Daoy (cell line): ENCODE measurements at regions not wholly inside any gene's neighbourhood (a gene's known extent, or its start where the extent isn't known, plus 50 kb on each side); places are given as distances from the start of the nearest gene placed in this dataset.

Source experiments
- DNase-seq: peaks from one replicate; pipeline ENCODE4 v3.0.0-alpha.2; 2015; ENCODE audit warnings: low read depth

GRCh38 chr1:164141797-164142196 lies 417.2 kb upstream of the PBX1 start:
- DNase-seq, result no peak

GRCh38 chr1:164154622-164155021 lies 404.4 kb upstream of the PBX1 start:
- peak; percentile 17 for DNase-seq

GRCh38 chr1:164155347-164155746 lies 403.6 kb upstream of the PBX1 start:
- DNase-seq, result peak; percentile 23

- no peak for DNase-seq
Measured at GRCh38 chr1:164163289-164163849, 395.6 kb upstream of the PBX1 start.

- DNase-seq, result no peak
Measured at GRCh38 chr1:164165466-164165865, 393.5 kb upstream of the PBX1 start.

GRCh38 chr1:164166454-164166853 lies 392.5 kb upstream of the PBX1 start:
- peak; percentile 42 for DNase-seq

- no peak for DNase-seq
Measured at GRCh38 chr1:164177118-164177517, 381.9 kb upstream of the PBX1 start.

GRCh38 chr1:164180824-164181223 lies 378.2 kb upstream of the PBX1 start:
- no peak for DNase-seq

- no peak for DNase-seq
Measured at GRCh38 chr1:164183854-164184635, 374.9 kb upstream of the PBX1 start.

GRCh38 chr1:164186881-164187280 lies 372.1 kb upstream of the PBX1 start:
- DNase-seq, result no peak

- DNase-seq, result no peak
Measured at GRCh38 chr1:164188497-164188896, 370.5 kb upstream of the PBX1 start.

- DNase-seq, result no peak
Measured at GRCh38 chr1:164191191-164191590, 367.8 kb upstream of the PBX1 start.

- no peak for DNase-seq
Measured at GRCh38 chr1:164210211-164210739, 348.7 kb upstream of the PBX1 start.

- no peak for DNase-seq
Measured at GRCh38 chr1:164223378-164223777, 335.6 kb upstream of the PBX1 start.

GRCh38 chr1:164225011-164225410 lies 334.0 kb upstream of the PBX1 start:
- DNase-seq, result no peak

GRCh38 chr1:164226977-164227376 lies 332.0 kb upstream of the PBX1 start:
- DNase-seq, result no peak

- DNase-seq, result no peak
Measured at GRCh38 chr1:164228928-164229327, 330.1 kb upstream of the PBX1 start.

- no peak for DNase-seq
Measured at GRCh38 chr1:164233149-164233548, 325.8 kb upstream of the PBX1 start.

GRCh38 chr1:164240081-164240480 lies 318.9 kb upstream of the PBX1 start:
- DNase-seq, result peak; percentile 28

GRCh38 chr1:164250365-164250764 lies 308.6 kb upstream of the PBX1 start:
- DNase-seq, result no peak

- no peak for DNase-seq
Measured at GRCh38 chr1:164256456-164256855, 302.5 kb upstream of the PBX1 start.

- DNase-seq, result peak; percentile 7
Measured at GRCh38 chr1:164261691-164262240, 297.2 kb upstream of the PBX1 start.

- peak; percentile 5 for DNase-seq
Measured at GRCh38 chr1:164263540-164263939, 295.4 kb upstream of the PBX1 start.
